Renal pelvis (tissue), 1 donor: ENCODE measurements at regions not wholly inside any gene's neighbourhood (a gene's known extent, or its start where the extent isn't known, plus 50 kb on each side); places are given as distances from the start of the nearest gene placed in this dataset.

Experiments
- DNase-seq: peaks from one replicate; pipeline ENCODE4 v3.0.0-alpha.2; 2013

GRCh38 chr4:20643631-20644030, 56.6 kb upstream of the PACRGL start:
- DNase-seq: no peak

- no peak for DNase-seq
These were observed 55.0 kb upstream of the PACRGL start for GRCh38 chr4:20645236-20645635.

GRCh38 chr4:20646287-20646686, 54.0 kb upstream of the PACRGL start:
- DNase-seq: no peak
